Adrenal gland (tissue), 5 donors: ENCODE measurements at regions not wholly inside any gene's neighbourhood (a gene's known extent, or its start where the extent isn't known, plus 50 kb on each side); places are given as distances from the start of the nearest gene placed in this dataset.

Experiments used
- CTCF ChIP-seq, 6 experiments: fragments of 450-650 bp in 4 of 6; fragments of 200-600 bp in 2 of 6; sonication (generic) in 1 of 6; IDR thresholded peaks; 1 replicate in 5 of 6; 2 replicates in 1 of 6; pipeline versions ENCODE4 v1.5.1 to v1.8.0; 2016 to 2021; ENCODE audit warnings: antibody characterized with exemption in 6 of 6, mild to moderate bottlenecking in 2 of 6, moderate library complexity in 1 of 6
- POLR2A ChIP-seq, 2 donors: fragments of 450-650 bp; IDR thresholded peaks; one replicate each; pipeline ENCODE4 v1.6.1; 2017; ENCODE audit warnings: antibody characterized with exemption in 2 of 2, mild to moderate bottlenecking in 2 of 2, moderate library complexity in 1 of 2
- donor health status: DM: no; HTN: no; CAD: no.

- TF ChIP-seq CTCF (IDR thresholded peaks at IDR 0.05) (no peak), POLR2A (IDR thresholded peaks at IDR 0.05) (no peak)
Observed at GRCh38 chr9:106314476-106314875, 548.5 kb upstream of the ZNF462 start.
